ENCODE measurements at regions not wholly inside any gene's neighbourhood (a gene's known extent, or its start where the extent isn't known, plus 50 kb on each side); places are given as distances from the start of the nearest gene placed in this dataset.

DNA sequence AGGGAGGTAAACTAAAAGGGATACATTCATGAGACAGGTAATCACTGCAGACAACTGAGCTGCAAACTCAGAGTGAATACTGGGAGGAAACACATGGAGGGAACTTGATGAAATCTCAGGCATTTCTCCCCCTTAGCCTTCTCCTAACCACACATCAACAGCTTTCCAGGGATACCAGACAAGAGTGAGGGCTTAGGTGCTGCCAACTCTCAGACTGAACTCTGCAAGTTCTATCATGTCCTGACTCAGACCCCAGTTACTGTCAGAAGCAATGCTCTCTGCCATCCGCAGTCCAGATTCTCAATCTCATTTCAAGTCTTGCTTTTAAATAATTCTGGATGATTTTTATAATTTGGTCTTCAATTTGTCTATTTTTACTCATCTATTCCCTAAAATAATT is 267.3 kb downstream of the LTN1 start:
- TF ChIP-seq MXD4 (CRISPR knock-in tag; IDR thresholded peaks at IDR 0.05; ENCODE audit: borderline replicate concordance) (no peak), SP1 (CRISPR knock-in tag; conservative IDR thresholded peaks at IDR 0.05) (no peak), FOXK1 (CRISPR knock-in tag; IDR thresholded peaks at IDR 0.05) (no peak), ATF1 (CRISPR knock-in tag; IDR thresholded peaks at IDR 0.05) (no peak), NR2C2 (CRISPR knock-in tag; IDR thresholded peaks at IDR 0.05) (no peak), CBFB (CRISPR knock-in tag; IDR thresholded peaks at IDR 0.05; ENCODE audit: low read depth) (no peak), ETV6 (CRISPR knock-in tag; IDR thresholded peaks at IDR 0.05) (no peak), ZNF232 (CRISPR knock-in tag; IDR thresholded peaks at IDR 0.05) (no peak), ZNF121 (CRISPR knock-in tag; IDR thresholded peaks at IDR 0.05) (no peak)
- TF ChIP-seq, protein P1, sequence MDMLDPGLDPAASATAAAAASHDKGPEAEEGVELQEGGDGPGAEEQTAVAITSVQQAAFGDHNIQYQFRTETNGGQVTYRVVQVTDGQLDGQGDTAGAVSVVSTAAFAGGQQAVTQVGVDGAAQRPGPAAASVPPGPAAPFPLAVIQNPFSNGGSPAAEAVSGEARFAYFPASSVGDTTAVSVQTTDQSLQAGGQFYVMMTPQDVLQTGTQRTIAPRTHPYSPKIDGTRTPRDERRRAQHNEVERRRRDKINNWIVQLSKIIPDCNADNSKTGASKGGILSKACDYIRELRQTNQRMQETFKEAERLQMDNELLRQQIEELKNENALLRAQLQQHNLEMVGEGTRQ (CRISPR knock-in tag; IDR thresholded peaks at IDR 0.05), result no peak
- TF ChIP-seq, protein P2, sequence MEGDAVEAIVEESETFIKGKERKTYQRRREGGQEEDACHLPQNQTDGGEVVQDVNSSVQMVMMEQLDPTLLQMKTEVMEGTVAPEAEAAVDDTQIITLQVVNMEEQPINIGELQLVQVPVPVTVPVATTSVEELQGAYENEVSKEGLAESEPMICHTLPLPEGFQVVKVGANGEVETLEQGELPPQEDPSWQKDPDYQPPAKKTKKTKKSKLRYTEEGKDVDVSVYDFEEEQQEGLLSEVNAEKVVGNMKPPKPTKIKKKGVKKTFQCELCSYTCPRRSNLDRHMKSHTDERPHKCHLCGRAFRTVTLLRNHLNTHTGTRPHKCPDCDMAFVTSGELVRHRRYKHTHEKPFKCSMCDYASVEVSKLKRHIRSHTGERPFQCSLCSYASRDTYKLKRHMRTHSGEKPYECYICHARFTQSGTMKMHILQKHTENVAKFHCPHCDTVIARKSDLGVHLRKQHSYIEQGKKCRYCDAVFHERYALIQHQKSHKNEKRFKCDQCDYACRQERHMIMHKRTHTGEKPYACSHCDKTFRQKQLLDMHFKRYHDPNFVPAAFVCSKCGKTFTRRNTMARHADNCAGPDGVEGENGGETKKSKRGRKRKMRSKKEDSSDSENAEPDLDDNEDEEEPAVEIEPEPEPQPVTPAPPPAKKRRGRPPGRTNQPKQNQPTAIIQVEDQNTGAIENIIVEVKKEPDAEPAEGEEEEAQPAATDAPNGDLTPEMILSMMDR (IDR thresholded peaks at IDR 0.05), result no peak
- TF ChIP-seq, protein P3, sequence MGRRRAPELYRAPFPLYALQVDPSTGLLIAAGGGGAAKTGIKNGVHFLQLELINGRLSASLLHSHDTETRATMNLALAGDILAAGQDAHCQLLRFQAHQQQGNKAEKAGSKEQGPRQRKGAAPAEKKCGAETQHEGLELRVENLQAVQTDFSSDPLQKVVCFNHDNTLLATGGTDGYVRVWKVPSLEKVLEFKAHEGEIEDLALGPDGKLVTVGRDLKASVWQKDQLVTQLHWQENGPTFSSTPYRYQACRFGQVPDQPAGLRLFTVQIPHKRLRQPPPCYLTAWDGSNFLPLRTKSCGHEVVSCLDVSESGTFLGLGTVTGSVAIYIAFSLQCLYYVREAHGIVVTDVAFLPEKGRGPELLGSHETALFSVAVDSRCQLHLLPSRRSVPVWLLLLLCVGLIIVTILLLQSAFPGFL (CRISPR knock-in tag; IDR thresholded peaks at IDR 0.05; ENCODE audit: borderline replicate concordance), result no peak
- TF ChIP-seq, protein P4, sequence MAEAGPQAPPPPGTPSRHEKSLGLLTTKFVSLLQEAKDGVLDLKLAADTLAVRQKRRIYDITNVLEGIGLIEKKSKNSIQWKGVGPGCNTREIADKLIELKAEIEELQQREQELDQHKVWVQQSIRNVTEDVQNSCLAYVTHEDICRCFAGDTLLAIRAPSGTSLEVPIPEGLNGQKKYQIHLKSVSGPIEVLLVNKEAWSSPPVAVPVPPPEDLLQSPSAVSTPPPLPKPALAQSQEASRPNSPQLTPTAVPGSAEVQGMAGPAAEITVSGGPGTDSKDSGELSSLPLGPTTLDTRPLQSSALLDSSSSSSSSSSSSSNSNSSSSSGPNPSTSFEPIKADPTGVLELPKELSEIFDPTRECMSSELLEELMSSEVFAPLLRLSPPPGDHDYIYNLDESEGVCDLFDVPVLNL (CRISPR knock-in tag; IDR thresholded peaks at IDR 0.05; ENCODE audit: borderline replicate concordance, low read depth), result no peak
